HG03175 (cell line): ENCODE measurements at regions not wholly inside any gene's neighbourhood (a gene's known extent, or its start where the extent isn't known, plus 50 kb on each side); places are given as distances from the start of the nearest gene placed in this dataset.
"Not testable (repeated sequence)": the region's sequence is repeated elsewhere in the genome, so short reads cannot be mapped to it uniquely, and the experiment has no call there.

Experiments used
- ATAC-seq: cut with Tn5 transposase; IDR thresholded peaks from one replicate; pipeline ENCODE4 v1.9.1; 2021; ENCODE audit warnings: mild to moderate bottlenecking, moderate library complexity; ENCODE audit not compliant: unreplicated experiment

DNA sequence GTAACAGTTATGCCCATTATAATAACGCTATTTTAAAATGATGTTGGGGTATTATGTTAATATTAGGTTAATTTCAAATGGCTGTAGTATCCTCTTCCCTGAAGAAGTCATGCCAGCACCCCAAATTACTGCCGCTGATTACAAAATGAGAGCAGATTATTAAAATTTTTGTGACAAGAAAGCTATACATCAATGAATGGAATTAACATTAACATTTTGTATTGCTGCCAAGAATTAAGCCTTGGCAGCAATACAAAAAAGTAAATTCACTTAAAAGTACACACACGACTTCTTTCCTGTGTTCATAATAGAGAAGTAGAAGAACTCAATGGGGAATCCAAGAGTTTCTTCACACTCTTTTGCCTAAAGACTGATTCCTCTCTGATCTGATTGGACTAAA lies 482.8 kb downstream of the STIM2 start:
- no peak for ATAC-seq

GRCh38 chr4:27350161-27350560 lies 489.5 kb downstream of the STIM2 start:
- ATAC-seq, result no peak

- ATAC-seq, result no peak
These were observed 496.6 kb downstream of the STIM2 start for GRCh38 chr4:27357283-27357682.

DNA sequence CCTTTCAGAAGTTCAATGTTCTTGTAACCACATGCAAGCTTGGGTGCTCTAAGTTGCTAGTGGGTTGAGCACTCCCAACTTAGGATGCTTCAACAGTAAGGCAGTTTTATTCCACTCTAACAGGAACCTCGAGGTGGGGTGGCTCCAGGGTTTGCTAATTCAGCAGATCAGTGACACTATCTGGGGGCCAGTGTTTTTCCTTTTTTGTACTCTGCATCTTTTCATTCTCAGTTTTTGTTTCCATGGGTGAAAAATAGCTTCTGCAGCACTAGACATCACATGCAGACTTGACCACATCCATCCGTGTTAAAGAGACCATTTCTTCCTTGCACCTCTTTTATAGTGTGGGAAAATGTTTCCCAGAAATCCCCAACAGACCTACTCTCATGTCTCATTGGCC lies 497.6 kb downstream of the STIM2 start:
- ATAC-seq, result no peak

GRCh38 chr4:27360131-27360530 lies 499.5 kb downstream of the STIM2 start:
- no peak for ATAC-seq

GRCh38 chr4:27360790-27361267 lies 500.2 kb downstream of the STIM2 start:
- no peak for ATAC-seq

DNA sequence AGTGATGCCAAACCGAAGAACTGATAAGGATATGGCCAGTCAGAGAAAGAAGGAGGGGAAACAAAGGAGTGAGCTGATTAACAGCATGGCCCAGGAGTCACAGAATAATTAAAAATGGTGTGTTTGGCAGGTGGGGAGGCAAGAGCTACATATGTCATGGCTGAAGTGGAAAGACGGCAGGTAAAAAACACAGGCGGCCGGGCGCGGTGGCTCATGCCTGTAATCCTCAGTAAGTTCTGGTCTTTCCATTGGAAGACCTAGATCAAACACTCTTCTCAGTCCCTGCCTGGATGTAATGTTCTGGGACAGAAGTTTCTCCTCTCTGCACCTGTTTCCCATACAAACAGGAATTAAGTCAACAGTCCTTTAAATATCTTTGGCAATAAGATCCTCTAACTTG lies 503.9 kb downstream of the STIM2 start:
- no peak for ATAC-seq

DNA sequence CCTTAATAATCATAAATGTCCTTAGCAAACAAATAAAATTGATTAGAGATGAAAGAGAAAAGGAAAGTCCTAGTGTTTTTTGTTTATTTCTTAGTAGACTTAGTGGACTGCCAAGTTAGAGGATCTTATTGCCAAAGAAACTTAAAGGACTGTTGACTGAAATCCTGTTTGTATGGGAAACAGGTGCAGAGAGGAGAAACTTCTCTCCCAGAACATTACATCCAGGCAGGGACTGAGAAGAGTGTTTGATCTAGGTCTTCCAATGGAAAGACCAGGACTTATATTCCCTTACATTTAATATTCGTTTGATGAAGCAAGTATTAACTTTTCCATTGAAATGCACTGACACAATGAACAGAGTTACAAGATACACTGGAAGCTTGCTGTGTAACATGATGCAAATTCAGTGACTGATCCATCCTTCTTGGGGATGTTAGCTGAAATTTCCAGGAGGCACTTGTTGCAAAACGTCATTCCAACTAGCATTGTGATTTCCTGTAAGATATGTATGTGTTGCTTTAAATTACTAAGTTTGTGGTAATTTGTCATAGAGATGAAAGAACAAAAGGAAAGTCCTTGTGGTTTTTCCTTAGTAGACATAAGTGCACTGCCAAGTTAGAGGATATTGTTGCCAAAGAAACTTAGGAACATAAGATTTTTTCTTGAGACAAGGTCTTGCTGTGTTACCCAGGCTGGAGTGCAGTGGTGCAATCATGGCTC lies 505.6 kb downstream of the STIM2 start:
- ATAC-seq, result no peak

- ATAC-seq, result no peak
These were observed 508.1 kb downstream of the STIM2 start for GRCh38 chr4:27368781-27369180.

DNA sequence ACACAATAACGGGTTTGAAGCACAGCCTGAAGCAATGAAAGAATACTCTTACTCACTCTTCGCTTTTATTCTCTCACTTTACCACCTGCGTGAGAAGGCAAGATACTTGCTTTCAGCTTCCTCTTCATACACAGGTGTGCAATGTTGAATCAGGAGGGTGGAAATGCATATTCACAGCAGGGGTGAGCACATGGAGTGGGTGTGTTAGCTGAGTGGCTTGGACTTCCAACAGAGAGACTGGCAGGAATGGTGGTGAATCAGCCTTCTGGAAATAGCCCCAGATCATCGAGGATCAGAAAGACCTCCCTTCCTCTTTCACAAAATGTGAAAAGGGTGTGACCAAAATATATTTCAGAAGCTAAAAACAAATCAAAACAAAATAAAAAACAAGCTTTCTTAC lies 521.2 kb downstream of the STIM2 start:
- no peak for ATAC-seq

- ATAC-seq, result no peak
These were observed 527.1 kb downstream of the STIM2 start for GRCh38 chr4:27387711-27388110.

DNA sequence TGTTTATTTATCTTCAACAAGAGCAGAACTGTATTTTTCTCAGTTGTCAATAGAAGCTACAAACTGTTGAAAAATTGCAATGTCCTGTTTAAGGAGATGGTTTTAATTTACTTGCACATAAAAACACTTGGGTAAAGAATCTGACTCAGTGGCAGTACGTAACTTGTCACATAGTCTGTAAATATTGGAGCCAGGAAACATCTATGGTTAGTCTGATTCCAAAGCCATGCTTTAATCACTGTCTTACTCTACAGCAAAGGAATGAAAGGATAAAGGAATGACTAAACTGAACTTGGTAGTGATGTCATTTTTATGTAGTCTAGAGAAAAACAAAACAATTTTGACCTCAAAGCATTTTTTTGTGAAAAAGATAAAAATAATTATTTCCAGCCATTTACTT lies 537.2 kb downstream of the STIM2 start:
- no peak for ATAC-seq

DNA sequence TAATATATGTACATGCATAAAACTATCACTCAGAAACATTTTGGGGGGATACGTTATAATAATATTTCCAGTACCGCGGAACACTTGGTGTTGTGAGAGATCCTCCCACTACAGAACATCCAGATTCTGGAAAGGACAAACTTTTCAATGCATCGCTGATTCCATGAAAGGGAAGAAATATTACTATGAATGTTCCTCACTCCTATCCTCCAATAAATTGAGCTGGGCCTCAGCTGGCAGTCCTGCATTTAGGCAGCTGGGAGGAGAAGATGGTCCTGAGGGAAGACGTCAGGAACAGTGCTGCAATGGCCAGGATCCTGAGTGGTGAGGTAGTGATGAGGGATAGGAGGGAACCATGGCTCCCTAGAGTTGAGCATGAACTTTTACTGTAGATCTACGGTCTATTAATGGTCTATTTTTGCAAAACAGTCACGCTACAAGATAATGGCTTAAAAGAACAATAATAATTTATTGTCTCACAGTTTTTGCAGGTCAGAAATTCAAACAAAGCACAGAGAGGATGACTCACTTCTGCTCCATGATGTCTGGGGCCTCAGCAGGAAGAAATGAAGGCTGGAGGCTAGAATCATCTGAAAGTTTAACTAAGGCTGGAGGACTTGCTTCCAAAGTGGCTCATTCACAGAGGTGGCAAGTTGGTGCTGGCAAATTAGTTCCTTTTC lies 538.1 kb downstream of the STIM2 start:
- ATAC-seq, result no peak

DNA sequence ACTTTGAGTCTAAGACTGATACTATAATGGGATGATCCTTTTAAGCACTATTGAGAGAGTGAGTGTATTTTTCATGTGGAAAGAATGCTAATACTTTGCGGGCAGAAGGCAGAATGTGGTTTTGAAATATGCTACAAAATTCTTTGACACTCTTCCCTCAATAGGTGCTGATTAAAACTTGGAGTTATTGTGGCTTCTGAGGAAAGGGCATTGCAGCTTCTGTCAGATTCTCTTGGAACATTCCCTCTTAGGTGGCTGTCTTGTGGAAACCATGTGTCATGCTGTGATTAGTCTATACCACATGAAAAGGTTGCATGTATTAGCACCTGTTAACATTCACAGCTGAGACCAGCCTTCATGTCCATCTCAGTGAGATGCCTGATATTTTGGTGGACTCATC lies 547.0 kb downstream of the STIM2 start:
- ATAC-seq, result no peak

GRCh38 chr4:27412613-27413012 lies 552.0 kb downstream of the STIM2 start:
- no peak for ATAC-seq

DNA sequence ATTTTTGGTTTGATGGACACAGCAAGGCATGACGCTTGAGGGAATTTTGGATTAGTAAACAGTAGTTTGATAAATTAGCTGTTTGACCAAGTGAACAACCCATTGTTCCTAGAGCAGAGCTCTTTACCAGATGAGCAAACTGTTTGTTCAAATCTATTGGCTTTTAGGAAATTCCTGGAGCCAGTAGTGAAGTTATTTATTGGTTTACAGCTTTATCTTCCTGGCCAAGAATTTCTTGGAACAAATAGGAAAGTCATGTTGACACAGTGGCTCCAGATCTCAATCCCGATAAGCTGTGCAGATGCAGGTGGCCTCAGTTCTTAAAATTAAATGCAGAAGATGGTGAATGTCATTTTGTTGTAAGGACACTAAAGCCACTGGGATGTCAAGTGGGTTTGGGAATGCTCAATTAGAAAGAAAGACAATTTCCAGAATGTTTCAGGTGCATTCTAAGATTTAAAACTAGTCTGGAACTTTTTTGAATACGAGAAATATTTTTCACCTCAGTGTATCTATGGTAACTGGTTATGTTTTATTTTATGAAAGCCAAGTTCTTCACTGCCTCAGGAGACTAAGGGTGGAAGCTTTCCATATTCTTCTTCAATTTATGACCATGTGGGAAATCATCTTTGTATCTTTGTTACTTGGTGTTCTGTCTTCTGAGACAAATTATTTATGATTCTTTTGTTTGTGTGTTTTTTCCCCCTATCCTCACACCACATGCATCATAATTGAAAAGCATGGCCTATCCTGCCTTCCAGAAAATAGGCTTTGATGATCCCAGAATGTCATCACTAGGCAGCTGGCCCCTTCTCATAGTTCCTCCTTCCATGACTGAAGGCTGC lies 554.5 kb downstream of the STIM2 start:
- ATAC-seq, result no peak

GRCh38 chr4:27428661-27429060 lies 568.0 kb downstream of the STIM2 start:
- ATAC-seq, result no peak

- no peak for ATAC-seq
These were observed 568.8 kb downstream of the STIM2 start for GRCh38 chr4:27429364-27429871.

DNA sequence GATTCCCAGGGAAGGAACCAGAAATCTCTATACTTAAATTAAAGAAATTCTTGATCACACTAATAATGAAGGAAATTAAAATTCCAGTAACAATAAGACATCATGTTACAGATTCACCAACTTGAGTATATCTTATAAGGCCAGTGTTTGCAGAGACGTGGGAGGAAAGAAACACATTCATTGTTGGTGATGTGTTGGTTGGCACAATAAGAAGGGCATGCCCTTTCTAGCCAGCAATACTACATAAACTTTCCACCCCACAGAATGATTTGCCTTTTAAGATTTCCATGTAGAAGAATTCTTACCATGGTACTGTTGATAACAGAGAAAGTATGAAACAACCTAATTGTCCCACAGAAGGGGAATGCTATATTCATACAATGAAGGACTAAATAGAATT lies 581.5 kb downstream of the STIM2 start:
- ATAC-seq, result no peak

- not testable (repeated sequence) for ATAC-seq
These were observed 582.0 kb downstream of the STIM2 start for GRCh38 chr4:27442661-27443060.

DNA sequence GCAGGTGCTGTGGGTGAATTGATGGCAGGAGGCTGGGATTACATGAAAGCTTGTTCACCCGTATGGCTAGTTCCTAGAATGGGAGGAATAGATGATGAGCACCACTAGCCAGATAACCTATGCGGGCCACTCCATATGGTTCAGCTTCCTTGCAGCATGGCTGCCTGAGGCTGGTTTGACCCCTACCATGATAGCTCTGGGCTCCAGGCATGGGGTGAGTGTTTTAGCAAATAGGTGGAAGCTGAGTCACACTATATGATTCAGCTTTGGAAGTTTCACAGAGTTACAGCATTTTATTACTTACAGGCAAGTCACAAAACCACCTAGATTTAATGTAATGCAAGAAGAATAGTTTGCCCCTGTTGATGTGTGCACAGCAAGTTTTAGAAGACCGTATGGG lies 603.2 kb downstream of the STIM2 start:
- ATAC-seq, result no peak
